ENCODE measurements at regions not wholly inside any gene's neighbourhood (a gene's known extent, or its start where the extent isn't known, plus 50 kb on each side); places are given as distances from the start of the nearest gene placed in this dataset.
"Not testable (repeated sequence)": the region's sequence is repeated elsewhere in the genome, so short reads cannot be mapped to it uniquely, and the experiment has no call there.

GRCh38 chr3:162984746-162985145 lies 1488.1 kb downstream of the OTOL1 start:
- Mint-ChIP-seq H3K36me3 (ENCODE audit: low read depth) (no peaks in the 10 kb centered on the region), H3K9me3 (peaks cover 12% of the 10 kb centered on the region)

DNA sequence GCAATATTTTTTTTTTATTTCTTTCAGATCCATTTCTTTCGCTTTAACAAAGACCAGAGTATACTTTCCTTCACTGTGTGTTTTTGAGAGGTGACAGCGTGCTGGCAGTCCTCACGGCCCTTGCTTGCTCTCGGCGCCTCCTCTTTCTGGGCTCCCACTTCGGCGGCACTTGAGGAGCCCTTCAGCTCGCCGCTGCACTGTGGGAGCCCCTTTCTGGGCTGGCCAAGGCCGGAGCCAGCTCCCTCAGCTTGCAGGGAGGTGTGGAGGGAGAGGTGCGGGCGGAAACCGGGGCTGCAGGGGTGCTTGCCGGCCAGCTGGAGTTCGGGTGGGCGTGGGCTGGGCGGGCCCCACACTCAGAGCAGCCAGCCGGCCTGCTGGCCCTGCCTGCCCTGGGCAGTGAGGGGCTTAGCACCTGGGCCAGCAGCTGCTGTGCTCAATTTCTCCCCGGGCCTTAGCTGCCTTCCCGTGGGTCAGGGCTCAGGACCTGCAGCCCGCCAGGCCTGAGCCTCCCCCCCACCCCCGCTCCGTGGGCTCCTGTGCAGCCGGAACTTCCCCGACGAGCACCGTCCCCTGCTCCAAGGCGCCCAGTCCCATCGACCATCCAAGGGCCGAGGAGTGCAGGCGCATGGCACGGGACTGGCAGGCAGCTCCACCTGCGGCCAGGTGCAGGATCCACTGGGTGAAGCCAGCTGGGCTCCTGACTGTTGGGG lies 1490.6 kb downstream of the OTOL1 start:
- H3K9me3 Mint-ChIP-seq; H3K4me3 Mint-ChIP-seq; H3K4me1 Mint-ChIP-seq; H3K27ac Mint-ChIP-seq; H3K36me3 Mint-ChIP-seq (ENCODE audit: low read depth); ATAC-seq (replicated peaks); H3K27me3 Mint-ChIP-seq: not testable (repeated sequence)

More at GRCh38 chr3:162984746-162985145, 1488.1 kb downstream of the OTOL1 start:
- no peaks in the 10 kb centered on the region for H3K27me3 Mint-ChIP-seq
- no peak overlapping the region for H3K27ac Mint-ChIP-seq
- H3K4me1 Mint-ChIP-seq = no peaks in the 10 kb centered on the region
- no peak overlapping the region for H3K4me3 Mint-ChIP-seq
- ATAC-seq (replicated peaks) = no peak

DNA sequence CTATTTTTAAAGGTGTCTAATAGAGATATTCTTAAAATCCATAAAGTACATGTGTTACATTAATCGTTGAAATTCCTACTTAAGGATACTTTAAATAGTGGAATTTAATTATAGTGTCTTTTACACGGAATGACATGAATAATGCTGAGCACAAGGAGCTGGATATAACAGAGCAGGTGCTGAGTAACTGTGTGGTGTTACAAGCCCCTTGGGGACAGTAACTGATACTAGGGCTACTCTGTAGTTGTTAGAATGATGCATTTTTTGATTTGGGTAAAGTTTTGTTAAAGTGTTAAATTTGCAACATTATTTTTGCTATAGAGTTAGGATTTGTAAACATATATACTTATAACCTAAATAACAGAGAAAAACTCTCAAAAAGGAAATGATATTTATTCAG lies 1496.1 kb downstream of the OTOL1 start:
- no peak for ATAC-seq (replicated peaks)
- no peaks in the 10 kb centered on the region for H3K36me3 Mint-ChIP-seq (ENCODE audit: low read depth)

DNA sequence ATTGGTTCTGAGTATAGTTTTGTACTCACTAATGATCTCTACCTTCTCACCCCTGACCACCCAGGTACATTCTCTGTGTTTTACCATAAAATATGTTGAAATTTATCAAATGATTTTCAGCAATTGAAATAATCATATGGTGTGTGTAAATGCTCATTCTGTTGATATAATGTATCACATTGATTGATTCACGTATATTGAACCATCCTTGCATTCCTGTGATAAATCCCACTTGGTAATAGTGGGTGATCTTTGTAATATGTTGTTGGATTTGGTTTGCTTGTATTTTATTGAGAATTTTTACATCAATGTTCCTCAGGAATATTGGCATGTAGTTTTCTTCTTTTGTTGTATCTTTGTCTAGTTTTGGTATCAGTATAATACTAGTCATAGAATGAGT lies 1497.6 kb downstream of the OTOL1 start:
- ATAC-seq (replicated peaks) = no peak
- H3K36me3 Mint-ChIP-seq (ENCODE audit: low read depth) = no peaks in the 10 kb centered on the region
- no peaks in the 10 kb centered on the region for H3K27me3 Mint-ChIP-seq
- no peaks in the 10 kb centered on the region for H3K4me1 Mint-ChIP-seq
- H3K9me3 Mint-ChIP-seq = peaks cover 8% of the 10 kb centered on the region
- H3K27ac Mint-ChIP-seq = no peak overlapping the region
- H3K4me3 Mint-ChIP-seq = no peak overlapping the region

More for the DNA sequence above, 1496.1 kb downstream of the OTOL1 start:
- Mint-ChIP-seq H3K27me3 (no peaks in the 10 kb centered on the region), H3K27ac (no peak overlapping the region), H3K4me1 (no peaks in the 10 kb centered on the region), H3K9me3 (peaks cover 5% of the 10 kb centered on the region), H3K4me3 (no peak overlapping the region)

GRCh38 chr3:162996368-162996767 lies 1499.8 kb downstream of the OTOL1 start:
- Mint-ChIP-seq H3K36me3 (ENCODE audit: low read depth) (no peaks in the 10 kb centered on the region), H3K27me3 (no peaks in the 10 kb centered on the region), H3K27ac (no peak overlapping the region), H3K9me3 (peaks cover 8% of the 10 kb centered on the region), H3K4me3 (no peak overlapping the region), H3K4me1 (no peaks in the 10 kb centered on the region)
- no peak for ATAC-seq (replicated peaks)

DNA sequence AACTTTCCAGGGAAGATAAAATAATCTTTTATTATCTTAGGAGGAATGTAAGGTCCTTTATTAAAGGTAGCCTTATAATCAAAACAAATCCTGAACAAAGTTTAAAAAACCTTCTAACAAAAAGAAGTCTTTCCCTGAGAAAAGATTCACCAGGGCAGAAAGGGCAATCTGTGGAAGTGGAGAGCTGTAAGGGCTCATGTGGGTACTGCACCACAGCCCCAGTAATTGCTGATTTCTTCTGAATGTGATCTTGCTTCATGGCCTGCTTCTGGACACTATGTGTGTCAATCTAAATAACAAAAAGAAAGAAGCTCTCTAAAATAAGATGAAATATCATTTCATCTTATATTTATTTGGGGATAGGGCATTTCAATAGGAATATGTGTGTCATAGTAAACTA lies 1501.6 kb downstream of the OTOL1 start:
- peaks cover 8% of the 10 kb centered on the region for H3K9me3 Mint-ChIP-seq
- H3K27me3 Mint-ChIP-seq = no peaks in the 10 kb centered on the region
- no peaks in the 10 kb centered on the region for H3K4me1 Mint-ChIP-seq
- no peaks in the 10 kb centered on the region for H3K36me3 Mint-ChIP-seq (ENCODE audit: low read depth)
- no peak overlapping the region for H3K27ac Mint-ChIP-seq
- no peak overlapping the region for H3K4me3 Mint-ChIP-seq
- ATAC-seq (replicated peaks) = no peak

GRCh38 chr3:163011596-163011995 lies 1515.0 kb downstream of the OTOL1 start:
- Mint-ChIP-seq H3K36me3 (ENCODE audit: low read depth) (no peaks in the 10 kb centered on the region), H3K9me3 (peaks cover 13% of the 10 kb centered on the region), H3K27ac (no peak overlapping the region), H3K4me3 (no peak overlapping the region), H3K4me1 (no peaks in the 10 kb centered on the region), H3K27me3 (no peaks in the 10 kb centered on the region)
- ATAC-seq (replicated peaks) = no peak

DNA sequence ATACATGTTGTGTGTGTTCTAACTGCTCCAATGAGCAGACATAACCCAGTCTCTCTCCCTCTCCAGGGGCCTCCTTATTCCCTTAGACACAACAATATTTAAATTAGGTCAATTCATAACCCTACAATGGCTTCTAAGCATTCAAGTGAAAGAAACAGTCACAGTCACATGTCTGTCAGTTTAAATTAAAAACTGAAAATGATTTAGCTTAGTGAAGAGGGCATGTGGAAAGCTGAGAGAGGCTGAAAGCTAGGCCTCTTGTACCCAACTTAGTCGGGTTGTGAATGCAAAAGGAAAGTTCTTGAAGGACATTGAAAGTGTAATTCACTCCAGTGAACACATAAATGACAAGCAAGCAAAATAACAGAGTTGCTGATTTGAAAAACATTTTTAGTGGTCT lies 1519.6 kb downstream of the OTOL1 start:
- no peak for ATAC-seq (replicated peaks)
- Mint-ChIP-seq H3K4me3 (no peak overlapping the region), H3K27me3 (no peaks in the 10 kb centered on the region), H3K36me3 (ENCODE audit: low read depth) (no peaks in the 10 kb centered on the region), H3K27ac (no peak overlapping the region), H3K9me3 (peaks cover 4% of the 10 kb centered on the region), H3K4me1 (no peaks in the 10 kb centered on the region)

- no peaks in the 10 kb centered on the region for H3K36me3 Mint-ChIP-seq (ENCODE audit: low read depth)
- no peaks in the 10 kb centered on the region for H3K4me1 Mint-ChIP-seq
- H3K4me3 Mint-ChIP-seq = no peak overlapping the region
- H3K27me3 Mint-ChIP-seq = no peaks in the 10 kb centered on the region
- no peak for ATAC-seq (replicated peaks)
- H3K9me3 Mint-ChIP-seq = peaks cover 4% of the 10 kb centered on the region
- H3K27ac Mint-ChIP-seq = no peak overlapping the region
Observed at GRCh38 chr3:163018067-163018466, 1521.5 kb downstream of the OTOL1 start.

- ATAC-seq (replicated peaks) = no peak
- Mint-ChIP-seq H3K4me3 (no peak overlapping the region), H3K27me3 (no peaks in the 10 kb centered on the region), H3K27ac (no peak overlapping the region), H3K36me3 (ENCODE audit: low read depth) (no peaks in the 10 kb centered on the region), H3K4me1 (no peaks in the 10 kb centered on the region), H3K9me3 (peaks cover 4% of the 10 kb centered on the region)
Observed at GRCh38 chr3:163018664-163019063, 1522.1 kb downstream of the OTOL1 start.

GRCh38 chr3:163019260-163019659 lies 1522.7 kb downstream of the OTOL1 start:
- Mint-ChIP-seq H3K9me3 (peaks cover 4% of the 10 kb centered on the region), H3K4me1 (no peaks in the 10 kb centered on the region), H3K27ac (no peak overlapping the region), H3K27me3 (no peaks in the 10 kb centered on the region), H3K4me3 (no peak overlapping the region), H3K36me3 (ENCODE audit: low read depth) (no peaks in the 10 kb centered on the region)
- ATAC-seq (replicated peaks) = no peak

GRCh38 chr3:163033652-163034051 lies 1537.0 kb downstream of the OTOL1 start:
- H3K4me3 Mint-ChIP-seq = no peak overlapping the region
- H3K27me3 Mint-ChIP-seq = no peaks in the 10 kb centered on the region
- no peak overlapping the region for H3K27ac Mint-ChIP-seq
- H3K9me3 Mint-ChIP-seq = peaks cover 9% of the 10 kb centered on the region
- no peak for ATAC-seq (replicated peaks)
- no peaks in the 10 kb centered on the region for H3K36me3 Mint-ChIP-seq (ENCODE audit: low read depth)
- H3K4me1 Mint-ChIP-seq = no peaks in the 10 kb centered on the region

DNA sequence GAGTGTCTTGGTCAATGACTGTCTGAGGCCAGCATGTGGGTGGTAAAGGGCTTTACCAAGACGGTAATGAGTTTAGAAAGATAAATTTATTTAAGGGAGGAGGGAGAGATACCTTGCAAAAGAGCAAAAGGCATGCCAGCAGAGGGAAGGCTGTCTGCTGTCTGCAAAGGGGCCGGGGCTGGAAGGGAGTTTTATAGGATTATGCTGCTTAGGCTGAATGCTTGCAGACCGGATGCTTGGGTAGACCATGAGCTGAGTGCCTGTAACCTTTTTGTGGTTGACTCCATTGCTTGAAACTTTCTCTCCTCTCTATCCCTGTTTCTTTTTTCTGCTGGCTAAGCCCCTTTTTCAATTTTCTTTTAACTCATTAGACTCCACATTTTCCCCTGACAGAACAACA lies 1543.0 kb downstream of the OTOL1 start:
- no peak overlapping the region for H3K4me3 Mint-ChIP-seq
- H3K36me3 Mint-ChIP-seq (ENCODE audit: low read depth) = no peaks in the 10 kb centered on the region
- H3K9me3 Mint-ChIP-seq = peaks cover 19% of the 10 kb centered on the region
- H3K27me3 Mint-ChIP-seq = no peaks in the 10 kb centered on the region
- no peaks in the 10 kb centered on the region for H3K4me1 Mint-ChIP-seq
- H3K27ac Mint-ChIP-seq = no peak overlapping the region
- ATAC-seq (replicated peaks) = no peak

DNA sequence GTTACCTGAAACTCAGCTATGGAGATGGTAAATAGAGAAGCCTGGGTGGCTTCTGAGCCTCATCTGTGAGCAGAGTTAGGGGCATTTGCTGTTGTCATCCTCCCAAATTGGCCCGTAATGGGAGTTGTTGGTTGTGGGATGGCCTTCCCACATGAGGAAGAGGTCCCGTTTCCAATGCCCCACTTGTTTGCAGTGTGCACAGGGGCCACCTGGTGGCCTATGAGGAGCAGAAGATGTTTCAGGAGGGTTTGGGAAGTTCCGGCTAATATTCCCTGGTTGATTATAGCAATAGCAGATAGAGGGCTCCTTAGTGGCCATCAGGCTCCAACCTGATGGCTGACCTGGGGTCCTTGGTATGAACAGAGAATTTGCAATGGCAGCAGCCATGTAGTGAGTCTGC lies 1546.5 kb downstream of the OTOL1 start:
- Mint-ChIP-seq H3K4me1 (no peaks in the 10 kb centered on the region), H3K27me3 (no peaks in the 10 kb centered on the region), H3K36me3 (ENCODE audit: low read depth) (no peaks in the 10 kb centered on the region), H3K4me3 (no peak overlapping the region), H3K9me3 (peaks cover 20% of the 10 kb centered on the region), H3K27ac (no peak overlapping the region)
- ATAC-seq (replicated peaks) = no peak

- H3K27me3 Mint-ChIP-seq = no peaks in the 10 kb centered on the region
- ATAC-seq (replicated peaks) = no peak
- H3K27ac Mint-ChIP-seq = no peak overlapping the region
- H3K36me3 Mint-ChIP-seq (ENCODE audit: low read depth) = no peaks in the 10 kb centered on the region
- peaks cover 20% of the 10 kb centered on the region for H3K9me3 Mint-ChIP-seq
- no peaks in the 10 kb centered on the region for H3K4me1 Mint-ChIP-seq
- no peak overlapping the region for H3K4me3 Mint-ChIP-seq
Observed at GRCh38 chr3:163045945-163046344, 1549.3 kb downstream of the OTOL1 start.

- ATAC-seq (replicated peaks) = no peak
- no peak overlapping the region for H3K27ac Mint-ChIP-seq
- H3K4me3 Mint-ChIP-seq = no peak overlapping the region
- H3K4me1 Mint-ChIP-seq = no peaks in the 10 kb centered on the region
- peaks cover 9% of the 10 kb centered on the region for H3K9me3 Mint-ChIP-seq
- H3K27me3 Mint-ChIP-seq = no peaks in the 10 kb centered on the region
- H3K36me3 Mint-ChIP-seq (ENCODE audit: low read depth) = no peaks in the 10 kb centered on the region
Observed at GRCh38 chr3:163048881-163049280, 1552.3 kb downstream of the OTOL1 start.

Data from activated T-helper 17 cell treated with anti-CD3 and anti-CD28 coated beads, Interleukin-2, amount 50 U/mL, for 72 hours (primary cell).